Skeletal muscle satellite cell (primary cell): ENCODE measurements at regions not wholly inside any gene's neighbourhood (a gene's known extent, or its start where the extent isn't known, plus 50 kb on each side); places are given as distances from the start of the nearest gene placed in this dataset.

Experiments
- H3K27me3 ChIP-seq: 2 replicates; pipeline ENCODE4 v1.7.0; 2013; ENCODE audit warnings: low read length; ENCODE audit not compliant: control insufficient read depth, insufficient read depth
- H3K36me3 ChIP-seq: 2 replicates; pipeline ENCODE4 v1.7.0; 2013; ENCODE audit warnings: mild to moderate bottlenecking, control low read depth, low read length; ENCODE audit not compliant: insufficient read depth
- H3K4me1 ChIP-seq: 2 replicates; pipeline ENCODE4 v1.7.0; 2013; ENCODE audit warnings: low read length; ENCODE audit not compliant: control insufficient read depth, insufficient read depth
- H3K4me2 ChIP-seq: 2 replicates; pipeline ENCODE4 v1.7.0; 2013; ENCODE audit warnings: mild to moderate bottlenecking, low read length
- H3K4me3 ChIP-seq: 2 replicates; pipeline ENCODE4 v1.7.0; 2013; ENCODE audit warnings: low read length
- H3K9ac ChIP-seq: 2 replicates; pipeline ENCODE4 v1.7.0; 2013; ENCODE audit warnings: mild to moderate bottlenecking, low read depth, low read length, moderate library complexity
- H3K9me3 ChIP-seq: replicated peaks from 2 replicates; pipeline ENCODE4 v1.7.0; 2013; ENCODE audit warnings: mild to moderate bottlenecking, control low read depth, low read length

- Histone ChIP-seq H3K36me3 (no peaks in the 10 kb centered on the region), H3K27me3 (no peaks in the 10 kb centered on the region), H3K4me2 (no peak overlapping the region), H3K9ac (no peak overlapping the region), H3K9me3 (no peaks in the 10 kb centered on the region), H3K4me1 (no peaks in the 10 kb centered on the region), H3K4me3 (no peak overlapping the region)
Observed at GRCh38 chr15:85986741-85987140, 92.9 kb upstream of the AGBL1 start.

DNA sequence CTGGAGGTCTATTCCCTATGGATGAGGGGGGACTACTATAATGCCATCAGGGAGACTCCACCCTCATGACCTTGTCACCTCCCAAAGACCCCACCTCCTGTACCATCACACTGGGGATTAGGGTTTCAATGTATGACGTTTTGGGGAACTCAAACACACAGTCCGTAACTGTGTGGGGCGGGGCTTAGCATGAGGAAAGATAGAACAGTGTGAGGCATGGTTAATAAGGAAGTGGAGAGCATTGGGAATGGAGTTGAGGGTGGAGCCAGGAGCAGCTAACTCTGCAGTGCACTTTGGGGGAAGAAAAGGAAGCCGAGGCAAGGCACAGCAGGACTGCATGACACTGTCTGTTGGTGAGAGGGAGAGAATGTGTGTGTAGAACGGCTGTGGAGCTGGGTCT lies 90.9 kb upstream of the AGBL1 start:
- Histone ChIP-seq H3K36me3 (no peaks in the 10 kb centered on the region), H3K4me1 (no peaks in the 10 kb centered on the region), H3K4me3 (no peak overlapping the region), H3K4me2 (no peak overlapping the region), H3K27me3 (no peaks in the 10 kb centered on the region), H3K9me3 (no peaks in the 10 kb centered on the region), H3K9ac (no peak overlapping the region)

DNA sequence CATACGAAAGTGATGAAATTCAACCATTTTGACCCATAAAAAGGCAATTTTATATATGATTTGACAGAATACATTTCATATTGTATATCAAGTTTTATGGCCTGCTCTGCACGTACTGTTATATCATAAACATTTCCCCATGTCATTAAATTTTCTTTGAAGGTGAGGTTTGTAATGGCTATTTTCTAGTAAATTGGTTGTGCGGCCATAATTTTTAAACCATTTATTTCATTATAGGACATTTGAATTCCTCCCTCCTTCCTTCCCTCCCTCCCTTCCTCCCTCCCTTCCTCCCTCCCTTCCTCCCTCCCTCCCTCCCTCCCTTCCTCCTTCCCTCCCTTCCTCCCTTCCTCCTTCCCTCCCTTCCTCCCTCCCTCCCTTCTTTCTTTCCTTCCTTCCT lies 87.4 kb upstream of the AGBL1 start:
- Histone ChIP-seq H3K4me2 (no peak overlapping the region), H3K9me3 (no peaks in the 10 kb centered on the region), H3K36me3 (no peaks in the 10 kb centered on the region), H3K4me3 (no peak overlapping the region), H3K27me3 (no peaks in the 10 kb centered on the region), H3K9ac (no peak overlapping the region), H3K4me1 (no peaks in the 10 kb centered on the region)

DNA sequence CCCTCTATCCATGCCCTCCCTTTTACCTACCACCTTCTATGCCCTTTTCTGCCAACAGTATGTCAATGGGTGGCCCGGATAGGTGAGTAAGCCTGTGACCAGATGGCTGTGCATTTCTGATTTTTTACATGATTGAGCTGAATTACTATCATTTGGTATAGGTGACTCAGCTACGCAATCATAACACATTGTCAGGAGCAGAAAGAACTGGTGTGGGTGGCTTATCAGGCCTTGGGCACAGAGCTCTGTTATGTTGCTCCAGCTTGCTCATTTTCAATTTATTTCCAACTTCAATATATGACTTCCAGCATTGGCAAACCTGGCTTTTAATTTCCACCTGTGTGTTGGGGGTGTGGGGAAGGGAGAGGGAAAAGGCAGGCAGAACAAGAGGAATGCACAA lies 86.6 kb upstream of the AGBL1 start:
- Histone ChIP-seq H3K9me3 (no peaks in the 10 kb centered on the region), H3K4me1 (no peaks in the 10 kb centered on the region), H3K36me3 (no peaks in the 10 kb centered on the region), H3K27me3 (no peaks in the 10 kb centered on the region), H3K9ac (no peak overlapping the region), H3K4me2 (no peak overlapping the region), H3K4me3 (no peak overlapping the region)

DNA sequence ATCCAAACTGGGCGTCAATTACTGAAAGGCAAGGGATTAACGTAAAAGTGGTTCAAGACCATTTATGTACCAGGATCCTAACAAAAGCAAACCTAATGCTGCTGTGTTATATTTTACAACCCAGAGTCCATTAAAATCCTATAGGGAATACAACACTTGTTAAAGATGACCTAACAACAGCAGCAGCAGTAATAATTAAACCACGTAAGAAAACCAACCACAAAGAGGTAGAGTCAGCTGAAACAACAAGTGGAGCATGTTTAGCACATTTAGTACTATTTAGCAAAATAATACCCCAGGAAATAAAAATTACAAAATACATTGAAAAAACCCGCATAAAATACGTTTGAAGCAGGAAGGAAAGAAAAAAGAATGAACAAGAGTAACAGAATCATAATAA lies 82.1 kb upstream of the AGBL1 start:
- Histone ChIP-seq H3K36me3 (no peaks in the 10 kb centered on the region), H3K9me3 (no peaks in the 10 kb centered on the region), H3K4me1 (no peaks in the 10 kb centered on the region), H3K4me2 (no peak overlapping the region), H3K4me3 (no peak overlapping the region), H3K9ac (no peak overlapping the region), H3K27me3 (no peaks in the 10 kb centered on the region)

GRCh38 chr15:85999658-86000057 lies 80.0 kb upstream of the AGBL1 start:
- no peaks in the 10 kb centered on the region for H3K4me1 ChIP-seq

DNA sequence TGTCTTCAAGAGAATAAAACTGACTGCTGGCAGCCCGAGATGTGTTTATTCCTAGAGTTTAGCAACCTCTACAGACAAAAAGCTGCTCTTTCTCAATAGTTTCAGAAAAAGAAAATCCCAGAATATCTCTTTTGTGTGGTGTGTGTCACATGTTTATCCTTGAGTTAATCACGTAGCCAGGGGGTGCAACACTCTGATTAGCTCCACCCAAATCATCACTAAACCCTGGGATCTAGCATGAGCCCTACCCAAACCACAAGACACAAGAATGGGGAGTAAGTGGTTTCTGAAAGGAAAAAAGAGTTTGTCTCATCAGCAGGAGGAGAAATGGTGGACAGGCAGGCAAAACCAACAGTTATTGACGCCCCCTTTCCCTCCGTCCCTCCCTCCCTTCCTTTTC lies 78.5 kb upstream of the AGBL1 start:
- Histone ChIP-seq H3K27me3 (no peaks in the 10 kb centered on the region), H3K9me3 (no peaks in the 10 kb centered on the region), H3K4me2 (no peak overlapping the region), H3K4me3 (no peak overlapping the region), H3K36me3 (no peaks in the 10 kb centered on the region), H3K4me1 (no peaks in the 10 kb centered on the region), H3K9ac (no peak overlapping the region)

More at GRCh38 chr15:85999658-86000057, 80.0 kb upstream of the AGBL1 start:
- no peaks in the 10 kb centered on the region for H3K27me3 ChIP-seq
- H3K36me3 ChIP-seq = no peaks in the 10 kb centered on the region
- no peak overlapping the region for H3K4me2 ChIP-seq
- no peak overlapping the region for H3K4me3 ChIP-seq
- no peaks in the 10 kb centered on the region for H3K9me3 ChIP-seq
- H3K9ac ChIP-seq = no peak overlapping the region

DNA sequence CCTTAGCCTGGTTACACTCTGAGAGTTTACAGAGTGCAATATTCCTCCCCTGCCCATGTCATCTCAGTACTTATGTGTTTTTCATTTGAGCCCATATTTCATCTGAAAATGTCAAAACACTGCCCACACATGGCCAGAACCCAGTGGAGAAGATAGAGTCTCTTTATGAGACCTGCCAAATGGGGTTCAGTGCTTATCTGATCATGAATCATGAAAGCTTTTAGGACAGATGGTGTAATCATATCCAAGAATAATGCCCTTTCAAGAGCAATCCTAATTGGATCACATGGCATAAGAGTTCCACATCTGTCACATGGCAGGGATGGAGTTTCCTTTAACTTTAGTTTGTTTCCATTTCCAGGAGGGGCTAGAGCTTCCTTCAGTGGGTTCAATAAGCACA lies 77.2 kb upstream of the AGBL1 start:
- Histone ChIP-seq H3K4me2 (no peak overlapping the region), H3K9ac (no peak overlapping the region), H3K4me1 (no peaks in the 10 kb centered on the region), H3K4me3 (no peak overlapping the region), H3K27me3 (no peaks in the 10 kb centered on the region), H3K9me3 (no peaks in the 10 kb centered on the region), H3K36me3 (no peaks in the 10 kb centered on the region)

GRCh38 chr15:86004061-86004460 lies 75.6 kb upstream of the AGBL1 start:
- Histone ChIP-seq H3K9me3 (no peaks in the 10 kb centered on the region), H3K4me3 (no peak overlapping the region), H3K4me1 (no peaks in the 10 kb centered on the region), H3K27me3 (no peaks in the 10 kb centered on the region), H3K9ac (no peak overlapping the region), H3K4me2 (no peak overlapping the region), H3K36me3 (no peaks in the 10 kb centered on the region)

DNA sequence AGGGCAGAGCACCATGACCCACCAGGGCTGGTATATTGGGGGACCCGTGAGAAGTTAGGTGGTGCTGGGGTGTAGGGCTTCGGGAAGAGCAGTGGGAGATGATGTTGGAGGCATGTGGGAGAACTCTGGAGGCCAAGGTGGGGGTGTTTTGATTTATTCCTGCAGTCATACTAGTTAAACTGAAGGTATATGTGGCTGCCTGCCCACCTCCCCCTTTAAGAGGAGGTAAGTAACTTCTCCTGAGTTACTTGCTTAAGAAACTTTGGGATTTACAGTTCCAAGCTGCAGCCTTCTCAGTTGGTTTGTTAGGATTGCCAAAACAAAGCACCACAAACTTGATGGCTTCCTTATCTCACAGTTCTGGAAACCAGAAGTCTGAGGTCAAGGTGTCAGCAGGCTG lies 73.1 kb upstream of the AGBL1 start:
- no peak overlapping the region for H3K4me2 ChIP-seq
- no peaks in the 10 kb centered on the region for H3K36me3 ChIP-seq
- H3K9me3 ChIP-seq = no peaks in the 10 kb centered on the region
- H3K4me3 ChIP-seq = no peak overlapping the region
- no peak overlapping the region for H3K9ac ChIP-seq
- H3K4me1 ChIP-seq = no peaks in the 10 kb centered on the region
- no peaks in the 10 kb centered on the region for H3K27me3 ChIP-seq

GRCh38 chr15:86009727-86010126 lies 69.9 kb upstream of the AGBL1 start:
- Histone ChIP-seq H3K4me1 (no peaks in the 10 kb centered on the region), H3K9me3 (no peaks in the 10 kb centered on the region), H3K4me3 (no peak overlapping the region), H3K4me2 (no peak overlapping the region), H3K27me3 (no peaks in the 10 kb centered on the region), H3K36me3 (no peaks in the 10 kb centered on the region), H3K9ac (no peak overlapping the region)

- Histone ChIP-seq H3K4me2 (no peak overlapping the region), H3K4me1 (no peaks in the 10 kb centered on the region), H3K27me3 (no peaks in the 10 kb centered on the region), H3K9ac (no peak overlapping the region), H3K4me3 (no peak overlapping the region), H3K9me3 (no peaks in the 10 kb centered on the region), H3K36me3 (no peaks in the 10 kb centered on the region)
Observed at GRCh38 chr15:86010398-86010797, 69.3 kb upstream of the AGBL1 start.
